HG03064 (cell line): ENCODE measurements at regions not wholly inside any gene's neighbourhood (a gene's known extent, or its start where the extent isn't known, plus 50 kb on each side); places are given as distances from the start of the nearest gene placed in this dataset.
"Not testable (repeated sequence)": the region's sequence is repeated elsewhere in the genome, so short reads cannot be mapped to it uniquely, and the experiment has no call there.

Source experiments
- ATAC-seq: cut with Tn5 transposase; IDR thresholded peaks from one replicate; pipeline ENCODE4 v1.9.1; 2021; ENCODE audit warnings: low read depth; ENCODE audit not compliant: unreplicated experiment

- no peak for ATAC-seq
Measured at GRCh38 chr18:10604182-10604581, 78.4 kb downstream of the NAPG start.

GRCh38 chr18:10606881-10607280, 81.1 kb downstream of the NAPG start:
- ATAC-seq: peak; percentile 60

DNA sequence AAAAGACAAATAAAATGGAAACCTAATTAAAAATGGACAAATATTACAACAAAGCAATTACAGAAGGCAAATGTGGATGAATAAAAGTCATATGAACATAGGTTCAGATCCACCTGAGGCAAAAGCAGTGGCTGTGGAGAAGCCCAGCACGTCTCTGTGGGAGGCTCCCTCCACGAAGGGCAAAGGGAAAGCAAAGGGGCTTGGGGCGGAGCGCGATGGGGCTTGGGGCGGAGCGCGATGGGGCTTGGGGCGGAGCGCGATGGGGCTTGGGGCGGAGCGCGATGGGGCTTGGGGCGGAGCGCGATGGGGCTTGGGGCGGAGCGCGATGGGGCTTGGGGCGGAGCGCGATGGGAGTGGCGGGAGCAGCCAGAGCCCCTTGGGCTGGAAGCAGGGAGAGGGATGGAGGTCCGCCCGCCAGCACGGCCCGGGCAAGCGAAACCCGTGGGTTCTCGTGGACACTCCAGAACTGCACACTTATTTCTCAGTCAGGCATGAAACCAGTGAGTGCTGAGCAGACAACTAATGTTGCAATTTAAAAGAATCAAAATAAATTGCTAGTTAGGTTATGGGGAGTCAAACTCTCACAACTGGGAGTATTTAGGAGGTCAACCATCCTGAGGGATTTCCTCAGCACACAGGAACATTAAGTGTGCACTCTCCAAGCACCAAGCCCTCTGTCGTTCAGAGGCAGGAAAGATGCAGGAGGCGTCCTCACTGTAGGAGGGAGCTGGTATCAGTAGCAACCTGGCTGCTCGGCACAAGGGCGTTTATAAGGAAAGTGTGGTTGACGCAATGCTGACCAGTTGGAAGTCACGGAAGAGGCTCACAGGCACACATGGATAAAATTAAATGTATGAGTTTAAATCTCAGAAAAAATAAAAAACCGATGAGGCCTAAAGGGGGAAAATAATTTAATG, 81.8 kb downstream of the NAPG start:
- not testable (repeated sequence) for ATAC-seq

- not testable (repeated sequence) for ATAC-seq
Measured at GRCh38 chr18:10608450-10608849, 82.6 kb downstream of the NAPG start.

DNA sequence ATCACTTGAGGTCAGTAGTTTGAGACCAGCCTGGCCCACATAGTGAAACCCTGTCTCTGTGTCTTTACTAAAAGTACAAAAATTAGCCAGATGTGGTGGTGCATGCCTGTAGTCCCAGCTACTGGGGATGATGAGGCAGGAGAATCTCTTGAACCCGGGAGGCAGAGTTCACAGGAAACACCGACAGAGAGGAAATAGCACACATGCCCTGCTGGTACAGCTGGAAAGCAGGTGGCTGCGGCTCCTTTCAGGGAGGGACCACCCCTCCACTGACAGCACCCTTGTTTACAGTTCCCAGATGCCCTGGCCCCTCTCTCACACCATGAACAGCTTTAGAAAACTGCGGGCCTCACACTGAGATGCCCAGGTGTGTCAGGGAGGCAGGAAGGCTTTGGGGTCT, 83.2 kb downstream of the NAPG start:
- not testable (repeated sequence) for ATAC-seq

DNA sequence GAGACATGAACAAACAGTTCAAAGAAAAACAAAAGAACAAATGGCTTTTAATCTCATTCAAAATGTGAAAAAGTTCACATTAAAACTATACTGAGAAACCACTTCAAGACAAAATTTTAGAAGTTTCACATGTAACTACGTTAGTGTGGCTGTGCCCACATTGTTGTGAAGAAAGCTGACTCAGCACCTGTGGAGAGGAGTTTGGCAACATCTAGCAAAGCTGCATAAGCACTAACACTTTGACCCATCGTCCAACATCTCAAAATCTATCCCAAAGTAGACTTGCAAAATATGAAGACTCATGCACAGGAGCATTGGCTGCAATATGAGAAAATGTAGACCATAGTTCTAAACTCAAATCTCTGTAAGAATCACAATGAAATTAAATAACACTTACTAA, 87.4 kb downstream of the NAPG start:
- not testable (repeated sequence) for ATAC-seq

- not testable (repeated sequence) for ATAC-seq
Measured at GRCh38 chr18:10616714-10617113, 90.9 kb downstream of the NAPG start.

DNA sequence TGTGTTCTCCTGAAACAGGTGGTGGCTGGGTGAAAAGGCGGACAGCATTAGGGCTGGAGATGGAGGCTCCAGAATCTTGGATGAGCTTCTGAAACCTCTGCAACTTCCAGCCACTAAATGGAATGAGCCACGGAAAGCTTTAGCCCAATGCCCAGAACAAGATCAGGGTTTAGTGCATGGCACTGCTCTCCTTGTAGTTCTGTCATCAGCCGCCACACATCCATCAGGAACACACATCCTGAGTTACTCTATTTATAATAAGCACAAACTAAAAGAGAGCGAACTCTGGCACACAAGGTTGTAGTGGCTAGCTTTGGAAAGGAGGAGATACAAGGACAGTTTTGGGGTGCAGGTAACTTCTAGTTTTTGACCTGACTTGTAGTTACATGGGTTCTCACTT, 93.0 kb downstream of the NAPG start:
- not testable (repeated sequence) for ATAC-seq

DNA sequence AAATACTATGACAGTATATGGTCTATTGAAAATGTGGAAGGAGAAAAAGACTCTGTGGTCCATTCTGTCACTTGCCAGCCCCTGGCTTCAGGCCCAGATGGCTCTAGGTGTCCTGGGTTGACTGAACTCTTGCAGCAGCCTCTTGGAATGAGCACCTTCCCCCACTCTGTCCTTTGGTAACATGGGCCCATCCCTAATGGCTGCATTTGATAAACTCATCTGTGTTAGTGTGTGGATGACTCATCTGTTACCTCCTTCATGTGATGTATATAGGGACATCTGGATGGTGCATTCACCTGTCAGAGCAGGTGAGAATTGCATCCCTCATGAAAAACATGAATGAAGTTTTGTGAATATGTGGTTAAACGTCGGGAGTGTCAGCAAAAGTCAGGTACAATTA, 93.5 kb downstream of the NAPG start:
- not testable (repeated sequence) for ATAC-seq

DNA sequence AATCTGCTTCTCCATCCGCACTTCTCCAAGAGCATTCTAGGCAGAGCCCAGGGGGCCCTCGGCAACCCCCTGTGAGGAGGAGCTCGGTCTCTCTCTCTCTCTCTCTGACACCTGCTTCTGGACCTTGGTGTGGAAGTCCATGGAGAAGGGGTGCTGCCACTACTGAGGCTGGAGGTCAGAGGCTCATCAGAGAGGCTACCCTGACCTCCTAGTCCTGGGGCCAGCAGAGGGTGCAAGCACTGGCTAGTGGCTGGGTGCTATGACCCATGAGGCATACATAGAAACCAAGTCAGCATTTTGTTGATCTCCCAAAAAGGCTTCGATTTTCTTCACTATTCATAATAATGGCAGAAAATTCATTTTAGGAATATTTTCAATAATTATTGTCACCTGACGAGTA, 94.0 kb downstream of the NAPG start:
- not testable (repeated sequence) for ATAC-seq
